HEK293T (cell line): ENCODE measurements at regions not wholly inside any gene's neighbourhood (a gene's known extent, or its start where the extent isn't known, plus 50 kb on each side); places are given as distances from the start of the nearest gene placed in this dataset.

Source experiments
- ARNT ChIP-seq: fragments of 450-650 bp; IDR thresholded peaks from 2 replicates; pipeline ENCODE4 v1.6.1; 2017; ENCODE audit warnings: mild to moderate bottlenecking
- BHLHE40 ChIP-seq: fragments of 450-650 bp; IDR thresholded peaks from 2 replicates; pipeline ENCODE4 v1.6.1; 2016; ENCODE audit warnings: mild to moderate bottlenecking, moderate library complexity, borderline replicate concordance
- ELF4 ChIP-seq: fragments of 450-650 bp; IDR thresholded peaks from 2 replicates; pipeline ENCODE4 v1.6.1; 2017; ENCODE audit warnings: antibody characterized with exemption
- FOXA1 ChIP-seq: fragments of 450-650 bp; IDR thresholded peaks from 2 replicates; pipeline ENCODE4 v1.6.1; 2016; ENCODE audit warnings: mild to moderate bottlenecking
- FOXK2 ChIP-seq: fragments of 450-650 bp; IDR thresholded peaks from 2 replicates; pipeline ENCODE4 v1.6.1; 2016; ENCODE audit warnings: mild to moderate bottlenecking
- FOXM1 ChIP-seq: fragments of 450-650 bp; IDR thresholded peaks from 2 replicates; pipeline ENCODE4 v1.6.1; 2017; ENCODE audit warnings: mild to moderate bottlenecking, borderline replicate concordance
- HDGF ChIP-seq: fragments of 450-650 bp; IDR thresholded peaks from 2 replicates; pipeline ENCODE4 v1.6.1; 2017; ENCODE audit warnings: antibody characterized with exemption, borderline replicate concordance
- L3MBTL2 ChIP-seq: fragments of 450-650 bp; conservative IDR thresholded peaks from 2 replicates; pipeline ENCODE4 v1.6.1; 2016; ENCODE audit warnings: mild to moderate bottlenecking
- NFRKB ChIP-seq: fragments of 450-650 bp; IDR thresholded peaks from 2 replicates; pipeline ENCODE4 v1.6.1; 2016; ENCODE audit warnings: mild to moderate bottlenecking, moderate library complexity
- PKNOX1 ChIP-seq: fragments of 450-650 bp; IDR thresholded peaks from 2 replicates; pipeline ENCODE4 v1.6.1; 2016
- SP1 ChIP-seq: fragments of 450-650 bp; IDR thresholded peaks from 2 replicates; pipeline ENCODE4 v1.6.1; 2017
- SUZ12 ChIP-seq: fragments of 450-650 bp; IDR thresholded peaks from 2 replicates; pipeline ENCODE4 v1.6.1; 2016; ENCODE audit warnings: mild to moderate bottlenecking
- TARDBP ChIP-seq: fragments of 450-650 bp; IDR thresholded peaks from 2 replicates; pipeline ENCODE4 v1.6.1; 2016

GRCh38 chr3:175940243-175940642 is 1081.1 kb downstream of the NAALADL2 start:
- TF ChIP-seq NFRKB = no peak
- TF ChIP-seq FOXM1 = no peak
- TF ChIP-seq ELF4 = no peak
- TF ChIP-seq ARNT = no peak
- TF ChIP-seq PKNOX1 = no peak
- no peak for TF ChIP-seq BHLHE40
- TF ChIP-seq TARDBP = no peak
- TF ChIP-seq SP1 = no peak
- TF ChIP-seq FOXK2 = no peak
- TF ChIP-seq FOXA1 = no peak
- no peak for TF ChIP-seq SUZ12
- TF ChIP-seq L3MBTL2 = no peak
- no peak for TF ChIP-seq HDGF
